Liver (tissue), 8 donors: ENCODE measurements at regions not wholly inside any gene's neighbourhood (a gene's known extent, or its start where the extent isn't known, plus 50 kb on each side); places are given as distances from the start of the nearest gene placed in this dataset.

Source experiments
- DNase-seq: peaks from one replicate; pipeline ENCODE4 v3.0.0-alpha.2; 2017; ENCODE audit warnings: low spot score
- H3K27ac ChIP-seq, 2 donors: one replicate each; pipeline ENCODE4 v1.7.0; 2013; ENCODE audit warnings: inconsistent platforms in 2 of 2, low read length in 2 of 2, control low read depth in 1 of 2, low read depth in 1 of 2, mild to moderate bottlenecking in 1 of 2
- H3K27me3 ChIP-seq, 4 donors: one replicate each; pipeline versions ENCODE4 v1.6.1 to v1.7.0; 2013; ENCODE audit warnings: low read length in 3 of 4, inconsistent platforms in 1 of 4, mild to moderate bottlenecking in 1 of 4, moderate library complexity in 1 of 4; ENCODE audit not compliant: control insufficient read depth in 4 of 4, insufficient read depth in 4 of 4
- H3K36me3 ChIP-seq, 4 donors: one replicate each; pipeline versions ENCODE4 v1.6.1 to v1.7.0; 2013; ENCODE audit warnings: low read length in 3 of 4, mild to moderate bottlenecking in 3 of 4, low read depth in 1 of 4, moderate library complexity in 1 of 4; ENCODE audit not compliant: control insufficient read depth in 4 of 4, insufficient read depth in 3 of 4
- H3K4me1 ChIP-seq, 4 donors: one replicate each; pipeline versions ENCODE4 v1.6.1 to v1.7.0; 2013; ENCODE audit warnings: low read length in 3 of 4, mild to moderate bottlenecking in 3 of 4, moderate library complexity in 1 of 4; ENCODE audit not compliant: control insufficient read depth in 4 of 4, insufficient read depth in 4 of 4
- H3K4me3 ChIP-seq, 3 donors: one replicate each; pipeline versions ENCODE4 v1.6.1 to v1.7.0; 2013; ENCODE audit warnings: low read length in 3 of 3, control low read depth in 1 of 3, low read depth in 1 of 3, mild to moderate bottlenecking in 1 of 3
- H3K9ac ChIP-seq, 2 donors: one replicate each; pipeline ENCODE4 v1.7.0; 2013; ENCODE audit warnings: low read length in 2 of 2, mild to moderate bottlenecking in 2 of 2, moderate library complexity in 2 of 2, control low read depth in 1 of 2, low read depth in 1 of 2
- H3K9me3 ChIP-seq, 4 donors: one replicate each; pipeline versions ENCODE4 v1.6.1 to v1.7.0; 2013; ENCODE audit warnings: low read length in 3 of 4; ENCODE audit not compliant: control insufficient read depth in 4 of 4
- ATF3 ChIP-seq: IDR thresholded peaks from 2 replicates; pipeline ENCODE4 v1.6.1; 2016; ENCODE audit warnings: antibody characterized with exemption
- CTCF ChIP-seq: fragments of 150-350 bp; IDR thresholded peaks from 2 replicates; pipeline ENCODE4 v1.5.1; 2017; ENCODE audit warnings: improper control_type of control experiment, low read depth, low read length; ENCODE audit not compliant: missing input control
- EGR1 ChIP-seq, 2 donors: IDR thresholded peaks; 2 replicates each; pipeline ENCODE4 v1.6.1; 2016 to 2018; ENCODE audit warnings: antibody characterized with exemption in 2 of 2, low read depth in 2 of 2
- FOXA1 ChIP-seq: IDR thresholded peaks from 2 replicates; pipeline ENCODE4 v1.6.1; 2016; ENCODE audit warnings: antibody characterized with exemption
- FOXA2 ChIP-seq: IDR thresholded peaks from 2 replicates; pipeline ENCODE4 v1.6.1; 2016; ENCODE audit warnings: antibody characterized with exemption
- GABPA ChIP-seq, 2 donors: IDR thresholded peaks in 1 of 2; conservative IDR thresholded peaks in 1 of 2; 2 replicates each; pipeline ENCODE4 v1.6.1; 2016; ENCODE audit warnings: antibody characterized with exemption in 2 of 2, mild to moderate bottlenecking in 1 of 2, moderate library complexity in 1 of 2
- HNF4A ChIP-seq, 2 donors: conservative IDR thresholded peaks; 2 replicates each; pipeline ENCODE4 v1.6.1; 2016; ENCODE audit warnings: antibody characterized with exemption in 2 of 2, mild to moderate bottlenecking in 2 of 2
- HNF4G ChIP-seq: IDR thresholded peaks from 2 replicates; pipeline ENCODE4 v1.6.1; 2016; ENCODE audit warnings: antibody characterized with exemption
- JUND ChIP-seq, 2 donors: IDR thresholded peaks; 2 replicates each; pipeline ENCODE4 v1.6.1; 2016; ENCODE audit warnings: antibody characterized with exemption in 2 of 2
- MAX ChIP-seq: IDR thresholded peaks from 2 replicates; pipeline ENCODE4 v1.6.1; 2016; ENCODE audit warnings: antibody characterized with exemption
- NR2F2 ChIP-seq: IDR thresholded peaks from 2 replicates; pipeline ENCODE4 v1.6.1; 2016; ENCODE audit warnings: antibody characterized with exemption
- RAD21 ChIP-seq, 2 donors: IDR thresholded peaks; 2 replicates each; pipeline ENCODE4 v1.6.1; 2016; ENCODE audit warnings: antibody characterized with exemption in 2 of 2, mild to moderate bottlenecking in 2 of 2
- REST ChIP-seq: IDR thresholded peaks from 2 replicates; pipeline ENCODE4 v1.6.1; 2016; ENCODE audit warnings: antibody characterized with exemption, mild to moderate bottlenecking
- RXRA ChIP-seq, 2 donors: IDR thresholded peaks; 2 replicates each; pipeline ENCODE4 v1.6.1; 2017 to 2018; ENCODE audit warnings: antibody characterized with exemption in 2 of 2, mild to moderate bottlenecking in 1 of 2
- SP1 ChIP-seq: IDR thresholded peaks from 2 replicates; pipeline ENCODE4 v1.6.1; 2018; ENCODE audit warnings: antibody characterized with exemption, mild to moderate bottlenecking
- TAF1 ChIP-seq: conservative IDR thresholded peaks from 2 replicates; pipeline ENCODE4 v1.6.1; 2016; ENCODE audit warnings: antibody characterized with exemption, mild to moderate bottlenecking
- YY1 ChIP-seq: IDR thresholded peaks from 2 replicates; pipeline ENCODE4 v1.6.1; 2016; ENCODE audit warnings: antibody characterized with exemption, mild to moderate bottlenecking
- ZBTB33 ChIP-seq: IDR thresholded peaks from 2 replicates; pipeline ENCODE4 v1.6.1; 2016; ENCODE audit warnings: antibody characterized with exemption
- WGBS: extraction: QIAGEN DNeasy Blood & Tissue Kit; methylation state at CpG from one replicate; pipeline ENCODE4 v1.1.7; 2013; 5-methylcytosine and 5-hydroxymethylcytosine counted together
- donor health status: healthy.
- donor health status: healthy.
- donor health status: healthy.
- donor health status: healthy.
- donor health status: healthy.

- no peaks in the 10 kb centered on the region for H3K4me1 ChIP-seq
- DNase-seq, result no peak
- H3K4me3 ChIP-seq, result no peak overlapping the region
- WGBS, result 90% methylated on average over 4 of the region's 4 CpGs
- H3K9me3 ChIP-seq, result no peaks in the 10 kb centered on the region
- TF ChIP-seq ZBTB33 (no peak), HNF4G (no peak), ATF3 (no peak), EGR1 (IDR thresholded peaks at IDR 0.05; ENCODE audit: low read depth in 2 of 2) (no peak), CTCF (no peak), SP1 (no peak), FOXA2 (no peak), RXRA (IDR thresholded peaks at IDR 0.05) (no peak), YY1 (no peak)
- no peaks in the 10 kb centered on the region for H3K27me3 ChIP-seq
- no peak overlapping the region for H3K9ac ChIP-seq
- no peaks in the 10 kb centered on the region for H3K36me3 ChIP-seq
- H3K27ac ChIP-seq, result no peak overlapping the region
Measured at GRCh38 chr16:73248316-73248715, 200.4 kb upstream of the ZFHX3 start.

DNA sequence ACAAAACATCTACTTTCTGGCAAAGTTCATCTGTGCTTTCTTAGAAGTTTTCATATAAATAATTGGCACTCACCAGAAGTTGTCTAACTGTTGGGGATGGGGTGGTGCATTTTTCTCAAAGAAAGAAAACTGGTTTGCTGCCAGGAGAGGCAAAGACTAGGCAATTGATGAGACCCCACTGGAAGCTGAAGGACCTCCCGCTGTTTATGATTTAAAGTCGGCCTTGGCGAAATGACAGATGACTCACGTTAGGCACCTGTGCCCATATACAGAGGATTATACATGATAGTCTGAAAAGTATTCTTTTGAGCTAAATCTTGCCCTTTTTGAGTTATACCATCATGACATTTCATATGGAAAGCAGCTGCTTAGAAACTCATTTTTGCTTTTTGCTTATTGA, 193.0 kb upstream of the ZFHX3 start:
- H3K36me3 ChIP-seq, result no peaks in the 10 kb centered on the region
- H3K4me3 ChIP-seq, result no peak overlapping the region
- DNase-seq, result no peak
- H3K9ac ChIP-seq, result no peak overlapping the region
- 88% methylated on average over 4 of the region's 4 CpGs for WGBS
- no peaks in the 10 kb centered on the region for H3K4me1 ChIP-seq
- TF ChIP-seq HNF4A (conservative IDR thresholded peaks at IDR 0.05) (no peak), MAX (no peak), ATF3 (no peak), YY1 (no peak), RAD21 (IDR thresholded peaks at IDR 0.05) (no peak), GABPA (IDR thresholded peaks at IDR 0.05 in 1 of 2, conservative IDR thresholded peaks at IDR 0.05 in 1 of 2) (no peak), CTCF (no peak), HNF4G (no peak), FOXA1 (no peak), REST (no peak), FOXA2 (no peak), NR2F2 (no peak), ZBTB33 (no peak), RXRA (IDR thresholded peaks at IDR 0.05) (no peak), EGR1 (IDR thresholded peaks at IDR 0.05; ENCODE audit: low read depth in 2 of 2) (no peak), TAF1 (no peak), JUND (IDR thresholded peaks at IDR 0.05) (no peak)
- no peaks in the 10 kb centered on the region for H3K9me3 ChIP-seq
- no peak overlapping the region for H3K27ac ChIP-seq
- no peaks in the 10 kb centered on the region for H3K27me3 ChIP-seq
